Chondrocyte (in vitro differentiated cells): ENCODE measurements at regions not wholly inside any gene's neighbourhood (a gene's known extent, or its start where the extent isn't known, plus 50 kb on each side); places are given as distances from the start of the nearest gene placed in this dataset.

Experiments
- DNase-seq: peaks from one replicate; pipeline ENCODE4 v3.0.0; 2021; ENCODE audit warnings: mixed read lengths, low spot score
- H3K27ac Mint-ChIP-seq: one replicate; pipeline ENCODE4 v1.8.0; 2021; ENCODE audit warnings: mild to moderate bottlenecking, moderate library complexity, mixed read lengths; ENCODE audit not compliant: unreplicated experiment
- H3K27me3 Mint-ChIP-seq: 2 replicates; pipeline ENCODE4 v1.8.0; 2021; ENCODE audit warnings: low read depth, mixed read lengths
- H3K36me3 Mint-ChIP-seq: 2 replicates; pipeline ENCODE4 v1.8.0; 2021; ENCODE audit warnings: low read depth, mixed read lengths
- H3K4me1 Mint-ChIP-seq: 2 replicates; pipeline ENCODE4 v1.8.0; 2021; ENCODE audit warnings: low read depth, mild to moderate bottlenecking, mixed read lengths
- H3K4me3 Mint-ChIP-seq: one replicate; pipeline ENCODE4 v1.8.0; 2021; ENCODE audit warnings: mild to moderate bottlenecking, moderate library complexity, mixed read lengths; ENCODE audit not compliant: unreplicated experiment
- H3K9me3 Mint-ChIP-seq: 2 replicates; pipeline ENCODE4 v1.8.0; 2021; ENCODE audit warnings: low read depth, mixed read lengths
- TF ChIP-seq, protein P1 (sequence below): fragments of 200-600 bp; sonication (generic); IDR thresholded peaks from 2 replicates; pipeline ENCODE4 v1.5.0; 2021; ENCODE audit warnings: antibody characterized with exemption, mild to moderate bottlenecking, moderate library complexity

DNA sequence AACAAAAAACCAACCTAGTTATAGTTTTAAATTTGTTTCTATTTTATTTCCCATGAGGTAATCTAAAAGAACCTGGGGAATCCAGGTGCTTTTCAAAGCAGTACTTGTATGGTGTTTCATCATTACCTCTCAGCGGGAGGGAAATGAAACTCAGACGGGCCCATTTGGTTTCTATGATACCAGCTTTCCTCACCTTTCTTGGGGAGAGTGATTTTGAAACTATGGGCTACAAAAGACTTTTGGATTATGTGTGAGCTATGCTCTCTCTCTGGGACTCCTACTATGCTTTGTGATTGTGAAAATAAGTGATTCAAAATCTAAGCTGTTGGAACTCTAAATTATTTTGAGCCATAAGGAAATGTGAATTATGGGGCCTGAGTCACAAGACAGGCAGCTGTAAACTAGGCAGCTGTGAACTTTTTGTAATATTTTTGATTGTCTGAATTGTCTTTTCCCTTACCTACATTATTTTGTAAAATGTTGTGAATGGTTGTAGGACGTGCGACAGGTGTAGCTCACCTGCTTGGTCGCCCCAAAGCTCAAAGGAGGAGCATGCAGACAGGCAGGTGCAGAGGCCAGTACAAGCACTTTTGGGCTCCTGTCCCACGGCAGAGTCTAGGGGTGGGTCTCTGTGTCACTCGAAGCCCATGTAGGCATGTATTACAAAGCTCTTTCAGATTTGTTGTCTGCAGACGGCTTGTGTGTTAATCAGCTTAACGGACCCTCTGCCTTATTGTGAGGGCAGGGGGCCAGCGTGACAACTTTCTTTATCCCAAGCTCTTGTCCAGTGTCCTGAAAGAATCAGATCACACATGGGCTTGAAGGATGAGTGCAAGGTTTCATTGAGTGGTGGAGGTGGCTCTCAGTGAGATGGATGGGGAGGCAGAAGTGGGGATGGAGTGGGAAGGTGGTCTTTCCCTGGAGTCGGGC is 64.8 kb upstream of the BACH1 start:
- Mint-ChIP-seq H3K27me3 (no peaks in the 10 kb centered on the region), H3K36me3 (no peaks in the 10 kb centered on the region), H3K4me3 (no peak overlapping the region), H3K9me3 (no peaks in the 10 kb centered on the region), H3K4me1 (peaks cover 59% of the 10 kb centered on the region), H3K27ac (peak overlapping the region; percentile 3)
- TF ChIP-seq, protein P1, sequence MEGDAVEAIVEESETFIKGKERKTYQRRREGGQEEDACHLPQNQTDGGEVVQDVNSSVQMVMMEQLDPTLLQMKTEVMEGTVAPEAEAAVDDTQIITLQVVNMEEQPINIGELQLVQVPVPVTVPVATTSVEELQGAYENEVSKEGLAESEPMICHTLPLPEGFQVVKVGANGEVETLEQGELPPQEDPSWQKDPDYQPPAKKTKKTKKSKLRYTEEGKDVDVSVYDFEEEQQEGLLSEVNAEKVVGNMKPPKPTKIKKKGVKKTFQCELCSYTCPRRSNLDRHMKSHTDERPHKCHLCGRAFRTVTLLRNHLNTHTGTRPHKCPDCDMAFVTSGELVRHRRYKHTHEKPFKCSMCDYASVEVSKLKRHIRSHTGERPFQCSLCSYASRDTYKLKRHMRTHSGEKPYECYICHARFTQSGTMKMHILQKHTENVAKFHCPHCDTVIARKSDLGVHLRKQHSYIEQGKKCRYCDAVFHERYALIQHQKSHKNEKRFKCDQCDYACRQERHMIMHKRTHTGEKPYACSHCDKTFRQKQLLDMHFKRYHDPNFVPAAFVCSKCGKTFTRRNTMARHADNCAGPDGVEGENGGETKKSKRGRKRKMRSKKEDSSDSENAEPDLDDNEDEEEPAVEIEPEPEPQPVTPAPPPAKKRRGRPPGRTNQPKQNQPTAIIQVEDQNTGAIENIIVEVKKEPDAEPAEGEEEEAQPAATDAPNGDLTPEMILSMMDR, result no peak
- DNase-seq, result no peak

DNA sequence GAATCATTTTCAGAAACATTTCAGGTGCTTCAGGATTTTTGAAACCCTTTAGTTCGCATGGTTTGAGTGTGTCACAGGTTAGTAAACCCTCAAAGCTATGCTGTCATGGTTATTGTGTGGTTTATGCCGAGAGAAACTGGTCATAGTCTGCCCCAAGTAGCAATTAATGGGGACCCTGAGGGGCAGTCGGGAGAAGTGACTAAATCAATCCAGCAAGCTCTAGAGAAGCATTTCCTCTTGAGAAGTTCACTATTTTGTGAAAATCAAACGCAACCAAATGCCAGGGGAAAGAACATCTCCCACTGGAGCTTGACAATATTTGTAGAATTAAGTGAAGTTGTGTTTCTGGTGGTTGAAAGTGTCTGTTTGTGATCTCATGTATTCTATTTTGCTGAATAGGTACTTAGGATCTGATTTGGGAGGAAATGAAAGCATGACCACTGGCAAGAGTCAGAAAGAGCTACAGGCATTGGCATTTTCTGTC is 63.0 kb upstream of the BACH1 start:
- no peak for DNase-seq
- no peaks in the 10 kb centered on the region for H3K36me3 Mint-ChIP-seq
- H3K9me3 Mint-ChIP-seq, result no peaks in the 10 kb centered on the region
- H3K4me1 Mint-ChIP-seq, result peaks cover 60% of the 10 kb centered on the region
- TF ChIP-seq, protein P1, result no peak
- no peak overlapping the region for H3K4me3 Mint-ChIP-seq
- H3K27me3 Mint-ChIP-seq, result no peaks in the 10 kb centered on the region
- H3K27ac Mint-ChIP-seq, result no peak overlapping the region

DNA sequence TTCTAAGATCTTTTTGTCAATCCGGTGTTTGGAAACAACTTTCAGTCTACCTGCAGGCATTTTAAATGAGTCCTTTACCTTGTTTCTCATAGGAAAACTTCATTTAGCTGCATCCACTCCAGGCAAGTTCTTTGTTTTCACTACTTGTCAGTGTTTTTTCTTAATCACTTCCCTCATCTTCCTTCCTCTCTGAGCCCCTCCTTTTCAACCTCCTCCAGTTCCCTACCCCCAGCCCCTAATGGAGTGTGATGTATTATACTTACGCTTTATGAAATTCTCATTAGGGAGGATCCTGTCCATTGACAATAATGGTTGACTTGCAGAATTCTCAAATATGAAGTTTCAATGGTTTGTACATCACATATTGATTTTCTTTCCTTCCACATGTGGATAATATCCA is 62.5 kb upstream of the BACH1 start:
- Mint-ChIP-seq H3K27me3 (no peaks in the 10 kb centered on the region), H3K27ac (no peak overlapping the region), H3K9me3 (no peaks in the 10 kb centered on the region), H3K4me1 (peaks cover 55% of the 10 kb centered on the region), H3K36me3 (no peaks in the 10 kb centered on the region), H3K4me3 (no peak overlapping the region)
- TF ChIP-seq, protein P1, result no peak
- DNase-seq, result no peak

DNA sequence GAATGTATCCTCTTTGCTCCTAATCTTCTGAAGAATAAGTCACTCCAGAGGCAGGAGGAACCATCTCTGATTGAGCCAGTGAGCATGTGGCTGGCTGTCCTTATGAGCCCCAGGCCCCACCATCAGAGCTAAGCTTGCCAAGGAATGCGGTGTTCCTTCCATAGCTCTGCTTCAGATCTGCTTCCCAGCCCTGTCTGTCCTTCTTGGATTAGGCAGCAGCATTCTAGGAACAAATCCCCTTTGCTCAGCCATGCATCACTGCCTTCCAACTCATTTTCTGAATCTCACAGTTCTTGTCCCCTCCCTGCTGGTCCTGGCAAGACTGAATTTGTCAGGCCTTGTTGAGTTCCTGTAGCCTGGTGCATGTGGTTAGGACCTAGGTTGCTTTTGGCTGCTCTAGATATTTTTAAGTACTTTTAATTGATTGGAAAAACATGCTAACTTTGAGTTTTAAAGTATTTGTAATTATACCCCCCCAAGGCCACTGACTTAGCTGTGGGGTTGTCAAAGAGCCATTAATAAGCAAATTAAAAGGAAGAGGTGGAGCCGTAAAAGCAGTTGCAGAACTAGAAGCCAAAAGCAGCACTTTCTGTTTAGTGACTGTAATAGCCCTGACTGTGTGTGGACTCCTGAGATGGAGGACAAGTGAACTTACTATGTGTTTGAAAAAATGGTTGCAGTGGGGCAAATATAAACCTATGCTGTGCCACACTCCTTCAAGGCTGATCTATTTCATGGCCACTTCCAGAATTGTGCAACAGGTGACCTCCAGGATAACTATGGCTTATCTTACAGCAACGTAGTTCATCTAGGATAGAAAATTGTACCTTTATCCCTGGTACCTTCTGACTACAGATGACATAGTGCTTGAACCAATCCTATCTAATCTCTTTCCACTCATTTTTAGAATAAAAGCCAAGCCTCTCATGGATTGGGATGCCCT is 61.3 kb upstream of the BACH1 start:
- Mint-ChIP-seq H3K36me3 (no peaks in the 10 kb centered on the region), H3K27ac (peak overlapping the region; percentile 82), H3K4me3 (no peak overlapping the region), H3K27me3 (no peaks in the 10 kb centered on the region), H3K4me1 (peaks cover 47% of the 10 kb centered on the region), H3K9me3 (no peaks in the 10 kb centered on the region)
- TF ChIP-seq, protein P1, result no peak
- DNase-seq, result no peak
